Activated CD8-positive, alpha-beta T cell treated with anti-CD3 and anti-CD28 coated beads for 36 hours (primary cell): ENCODE measurements at regions not wholly inside any gene's neighbourhood (a gene's known extent, or its start where the extent isn't known, plus 50 kb on each side); places are given as distances from the start of the nearest gene placed in this dataset.

ENCODE experiments used
- ATAC-seq: fragments of 200-7000 bp; cut with Tn5 transposase; one replicate; pipeline ENCODE4 v1.10.0; 2021; ENCODE audit warnings: mild to moderate bottlenecking, moderate library complexity
- CTCF ChIA-PET: fragments of 350-600 bp; sonication (Branson Sonifier 250); formaldehyde crosslinking; loops from one replicate; lab custom pipeline; 2021; ENCODE audit warnings: antibody characterized with exemption; lab: Charles Lee
- POLR2A ChIA-PET: fragments of 350-600 bp; sonication (Branson Sonifier 250); formaldehyde crosslinking; loops from one replicate; lab custom pipeline; 2021; ENCODE audit warnings: antibody characterized with exemption; lab: Charles Lee
- DNase-seq: peaks from one replicate; pipeline ENCODE4 v3.0.0-alpha.2; 2020
- H3K27ac Mint-ChIP-seq: one replicate; pipeline ENCODE4 v1.8.0; 2021; ENCODE audit warnings: mild to moderate bottlenecking, mixed read lengths
- H3K27me3 Mint-ChIP-seq: one replicate; pipeline ENCODE4 v1.8.0; 2021; ENCODE audit warnings: mixed read lengths
- H3K36me3 Mint-ChIP-seq: one replicate; pipeline ENCODE4 v1.8.0; 2021; ENCODE audit warnings: low read depth, mixed read lengths
- H3K4me1 Mint-ChIP-seq: one replicate; pipeline ENCODE4 v1.8.0; 2021; ENCODE audit warnings: low read depth, mixed read lengths
- H3K4me3 Mint-ChIP-seq: one replicate; pipeline ENCODE4 v1.8.0; 2021; ENCODE audit warnings: mild to moderate bottlenecking, moderate library complexity, mixed read lengths
- H3K9me3 Mint-ChIP-seq: one replicate; pipeline ENCODE4 v1.8.0; 2021; ENCODE audit warnings: mixed read lengths
- CTCF ChIP-seq: fragments of 200-600 bp; IDR thresholded peaks from one replicate; pipeline ENCODE4 v1.8.0; 2022; ENCODE audit warnings: antibody characterized with exemption, mild to moderate bottlenecking
- intact Hi-C: fragments of 100-400 bp; cut with micrococcal nuclease; formaldehyde crosslinking; loops from one replicate; pipeline ENCODE4 v1.10.0; 2022

GRCh38 chr15:49793943-49794342 lies 173.1 kb downstream of the DTWD1 start:
- no peaks in the 10 kb centered on the region for H3K36me3 Mint-ChIP-seq
- ATAC-seq, result no peak
- H3K9me3 Mint-ChIP-seq, result peaks cover 9% of the 10 kb centered on the region
- no peak overlapping the region for H3K4me3 Mint-ChIP-seq
- intact Hi-C loops, result no loop called here
- H3K27me3 Mint-ChIP-seq, result no peaks in the 10 kb centered on the region
- ChIA-PET POLR2A (interaction anchor here (0.6 kb wide), 1 partner anchor 15 kb away, joined by 4 read pairs; no protein-coding TSS in a partner anchor), CTCF (no interaction called here)
- no peak overlapping the region for H3K27ac Mint-ChIP-seq
- DNase-seq, result no peak
- no peak for TF ChIP-seq CTCF
- H3K4me1 Mint-ChIP-seq, result no peaks in the 10 kb centered on the region

DNA sequence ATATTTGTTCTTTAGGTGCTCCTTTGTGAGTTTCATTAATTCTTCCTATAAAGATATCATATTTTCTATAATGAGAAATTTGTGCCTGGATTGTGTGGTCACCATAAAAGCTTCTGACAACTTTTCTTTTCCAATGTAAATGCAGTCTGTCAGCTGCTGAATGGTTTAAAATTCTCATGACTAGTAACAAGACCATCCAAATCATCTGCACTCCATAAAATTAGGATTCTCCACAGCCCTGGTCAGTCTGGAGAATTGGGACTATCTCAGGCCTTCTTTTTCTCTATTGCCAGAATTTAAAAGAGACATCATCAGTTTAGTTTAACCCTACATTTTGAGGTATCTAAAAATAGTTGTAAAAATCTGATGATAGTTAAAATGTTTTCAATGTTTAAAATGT lies 180.9 kb downstream of the DTWD1 start:
- no peak for DNase-seq
- H3K36me3 Mint-ChIP-seq, result no peaks in the 10 kb centered on the region
- peaks cover 9% of the 10 kb centered on the region for H3K9me3 Mint-ChIP-seq
- POLR2A ChIA-PET, result no interaction called here
- intact Hi-C loops, result no loop called here
- no peak overlapping the region for H3K27ac Mint-ChIP-seq
- TF ChIP-seq CTCF, result no peak
- no peak for ATAC-seq
- CTCF ChIA-PET, result no interaction called here
- H3K4me1 Mint-ChIP-seq, result no peaks in the 10 kb centered on the region
- H3K4me3 Mint-ChIP-seq, result no peak overlapping the region
- H3K27me3 Mint-ChIP-seq, result no peaks in the 10 kb centered on the region
